ENCODE measurements at regions not wholly inside any gene's neighbourhood (a gene's known extent, or its start where the extent isn't known, plus 50 kb on each side); places are given as distances from the start of the nearest gene placed in this dataset.

DNA sequence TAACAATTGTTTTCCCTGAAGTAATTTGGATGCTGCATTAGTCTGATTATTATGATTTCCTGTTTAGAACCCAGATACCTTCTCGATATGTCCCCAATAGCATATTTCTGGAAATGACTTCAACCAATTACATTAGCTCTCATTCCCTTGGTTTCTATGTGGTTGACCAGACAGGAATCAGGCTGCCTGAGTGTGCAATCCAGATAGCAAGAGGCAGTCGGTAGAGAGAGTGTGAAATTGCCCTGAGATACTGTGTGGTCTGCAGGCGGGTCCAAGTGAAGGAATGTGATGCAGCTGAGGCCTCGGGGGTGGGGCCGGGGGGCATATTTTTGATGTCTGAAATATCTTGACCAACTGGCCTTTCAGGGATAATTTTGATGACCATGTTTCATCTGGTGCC, 143.9 kb upstream of the ITGA6 start:
- TF ChIP-seq, protein P1, sequence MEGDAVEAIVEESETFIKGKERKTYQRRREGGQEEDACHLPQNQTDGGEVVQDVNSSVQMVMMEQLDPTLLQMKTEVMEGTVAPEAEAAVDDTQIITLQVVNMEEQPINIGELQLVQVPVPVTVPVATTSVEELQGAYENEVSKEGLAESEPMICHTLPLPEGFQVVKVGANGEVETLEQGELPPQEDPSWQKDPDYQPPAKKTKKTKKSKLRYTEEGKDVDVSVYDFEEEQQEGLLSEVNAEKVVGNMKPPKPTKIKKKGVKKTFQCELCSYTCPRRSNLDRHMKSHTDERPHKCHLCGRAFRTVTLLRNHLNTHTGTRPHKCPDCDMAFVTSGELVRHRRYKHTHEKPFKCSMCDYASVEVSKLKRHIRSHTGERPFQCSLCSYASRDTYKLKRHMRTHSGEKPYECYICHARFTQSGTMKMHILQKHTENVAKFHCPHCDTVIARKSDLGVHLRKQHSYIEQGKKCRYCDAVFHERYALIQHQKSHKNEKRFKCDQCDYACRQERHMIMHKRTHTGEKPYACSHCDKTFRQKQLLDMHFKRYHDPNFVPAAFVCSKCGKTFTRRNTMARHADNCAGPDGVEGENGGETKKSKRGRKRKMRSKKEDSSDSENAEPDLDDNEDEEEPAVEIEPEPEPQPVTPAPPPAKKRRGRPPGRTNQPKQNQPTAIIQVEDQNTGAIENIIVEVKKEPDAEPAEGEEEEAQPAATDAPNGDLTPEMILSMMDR (IDR thresholded peaks at IDR 0.05; ENCODE audit: poor library complexity): no peak
- no peak for TF ChIP-seq EZH2 (IDR thresholded peaks at IDR 0.05; ENCODE audit: borderline replicate concordance)
